NCI-H1694 (cell line): ENCODE measurements at regions not wholly inside any gene's neighbourhood (a gene's known extent, or its start where the extent isn't known, plus 50 kb on each side); places are given as distances from the start of the nearest gene placed in this dataset.

Experiments used
- DNase-seq: peaks from one replicate; lab custom pipeline; 2025; lab: John Stamatoyannopoulos, UW

DNA sequence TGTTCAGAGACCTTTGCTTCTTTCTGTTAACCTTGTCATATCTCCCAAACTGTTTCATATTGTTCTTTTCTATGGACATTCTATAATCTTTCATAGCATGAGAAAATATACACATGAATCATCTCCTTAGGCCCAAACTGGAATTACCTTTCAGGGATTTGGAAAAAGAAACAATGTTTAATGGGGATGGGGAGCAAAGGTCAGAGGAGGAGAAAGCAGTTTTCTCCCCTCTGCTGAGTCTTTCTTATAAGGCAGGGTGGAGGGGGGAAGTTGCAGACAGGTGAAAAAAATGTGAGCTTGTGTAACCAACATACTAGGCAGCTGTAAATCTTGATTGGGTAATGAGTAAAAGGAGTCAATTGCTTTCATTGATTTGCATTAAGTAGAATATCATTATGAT, 164.1 kb downstream of the BRINP2 start:
- no peak for DNase-seq

- DNase-seq, result no peak
Measured at GRCh38 chr1:177333936-177334595, 163.3 kb downstream of the BRINP2 start.
